GM23338 (cell line): ENCODE measurements at regions not wholly inside any gene's neighbourhood (a gene's known extent, or its start where the extent isn't known, plus 50 kb on each side); places are given as distances from the start of the nearest gene placed in this dataset.

Experiments
- CREB1 ChIP-seq: fragments of 250-450 bp; sonication (Bioruptor Pico); IDR thresholded peaks from 2 replicates; pipeline ENCODE4 v1.5.0; 2020; ENCODE audit warnings: low read depth, mild to moderate bottlenecking, moderate library complexity
- CTCF ChIP-seq, 2 experiments: fragments of 200-600 bp in 1 of 2; sonication (generic) in 1 of 2; conservative IDR thresholded peaks; 2 replicates each; pipeline versions ENCODE4 v1.5.1 to v1.6.1; 2016 to 2017; ENCODE audit warnings: antibody characterized with exemption in 2 of 2, low read depth in 2 of 2, mild to moderate bottlenecking in 2 of 2, moderate library complexity in 1 of 2
- ETS1 ChIP-seq: IDR thresholded peaks from 2 replicates; pipeline ENCODE4 v1.6.1; 2016; ENCODE audit warnings: antibody characterized with exemption
- EZH2 ChIP-seq: fragments of 200-600 bp; sonication (generic); IDR thresholded peaks from one replicate; pipeline ENCODE4 v1.8.0; 2017; ENCODE audit warnings: antibody characterized with exemption, mild to moderate bottlenecking, low read depth; ENCODE audit not compliant: unreplicated experiment
- EZH2phosphoT487 ChIP-seq: fragments of 200-600 bp; sonication (generic); IDR thresholded peaks from one replicate; pipeline ENCODE4 v1.8.1; 2018; ENCODE audit warnings: antibody characterized with exemption; ENCODE audit not compliant: unreplicated experiment
- JUNB ChIP-seq: IDR thresholded peaks from one replicate; pipeline ENCODE4 v1.6.1; 2016; ENCODE audit warnings: antibody characterized with exemption; ENCODE audit not compliant: unreplicated experiment
- NANOG ChIP-seq: IDR thresholded peaks from 2 replicates; pipeline ENCODE4 v1.6.1; 2016; ENCODE audit warnings: antibody characterized with exemption, borderline replicate concordance
- POLR2AphosphoS5 ChIP-seq: IDR thresholded peaks from 2 replicates; pipeline ENCODE4 v1.6.1; 2016; ENCODE audit warnings: antibody characterized with exemption, low read depth
- REST ChIP-seq: IDR thresholded peaks from one replicate; pipeline ENCODE4 v1.6.1; 2018; ENCODE audit warnings: antibody characterized with exemption; ENCODE audit not compliant: unreplicated experiment
- ZNF114 ChIP-seq: fragments of 250-450 bp; sonication (Bioruptor Pico); IDR thresholded peaks from 2 replicates; pipeline ENCODE4 v1.5.0; 2020; ENCODE audit warnings: mild to moderate bottlenecking, moderate library complexity

- TF ChIP-seq CTCF (conservative IDR thresholded peaks at IDR 0.05; ENCODE audit: low read depth in 2 of 2): peak in 1 of 2 experiments; percentile 31; a peak in 3 of 4 replicates
- TF ChIP-seq POLR2AphosphoS5: no peak
- TF ChIP-seq EZH2phosphoT487: no peak
- TF ChIP-seq EZH2: no peak
- TF ChIP-seq JUNB: no peak
- no peak for TF ChIP-seq CREB1 (CRISPR knock-in tag)
- no peak for TF ChIP-seq ETS1
- no peak for TF ChIP-seq REST
- TF ChIP-seq NANOG: no peak
- no peak for TF ChIP-seq ZNF114 (CRISPR knock-in tag)
These were observed 70.2 kb upstream of the PDE1C start for GRCh38 chr7:32140210-32140939.
